Spinal cord (tissue), 9 donors: ENCODE measurements at regions not wholly inside any gene's neighbourhood (a gene's known extent, or its start where the extent isn't known, plus 50 kb on each side); places are given as distances from the start of the nearest gene placed in this dataset.

Experiments
- DNase-seq, 6 donors: peaks; one replicate each; pipeline versions ENCODE4 v3.0.0 to v3.0.0-alpha.2; 2013 to 2015; ENCODE audit warnings: low spot score in 6 of 6, low read depth in 4 of 6
- H3K27ac ChIP-seq: one replicate; pipeline ENCODE4 v1.5.1; 2013; ENCODE audit warnings: low read depth, low read length, control low read depth
- H3K27me3 ChIP-seq: one replicate; pipeline ENCODE4 v1.6.1; 2013; ENCODE audit warnings: low read length; ENCODE audit not compliant: control insufficient read depth, insufficient read depth
- H3K36me3 ChIP-seq: one replicate; pipeline ENCODE4 v1.6.1; 2013; ENCODE audit warnings: low read length; ENCODE audit not compliant: control insufficient read depth, insufficient read depth
- H3K4me1 ChIP-seq: one replicate; pipeline ENCODE4 v1.6.1; 2013; ENCODE audit warnings: low read length; ENCODE audit not compliant: control insufficient read depth, insufficient read depth
- H3K4me3 ChIP-seq: one replicate; pipeline ENCODE4 v1.5.1; 2013; ENCODE audit warnings: low read depth, low read length, control low read depth
- H3K9me3 ChIP-seq: one replicate; pipeline ENCODE4 v1.6.1; 2013; ENCODE audit warnings: low read length; ENCODE audit not compliant: control insufficient read depth, insufficient read depth
- WGBS: methylation state at CpG from one replicate; pipeline ENCODE4 v1.1.5; 2013; ENCODE audit warnings: missing lambda C conversion rate; ENCODE audit not compliant: insufficient coverage; 5-methylcytosine and 5-hydroxymethylcytosine counted together
- donor health status: healthy.

- no peak overlapping the region for H3K4me3 ChIP-seq
- no peak for DNase-seq
- H3K9me3 ChIP-seq = no peaks in the 10 kb centered on the region
- no peaks in the 10 kb centered on the region for H3K4me1 ChIP-seq
- no peak overlapping the region for H3K27ac ChIP-seq
- H3K27me3 ChIP-seq = no peaks in the 10 kb centered on the region
- WGBS = no CpG with 5 or more reads among the region's 2 CpGs
- no peaks in the 10 kb centered on the region for H3K36me3 ChIP-seq
These were observed 647.7 kb downstream of the KCNT2 start for GRCh38 chr1:195960580-195960979.

- Histone ChIP-seq H3K4me3 (no peak overlapping the region), H3K9me3 (no peaks in the 10 kb centered on the region), H3K4me1 (no peaks in the 10 kb centered on the region), H3K36me3 (no peaks in the 10 kb centered on the region), H3K27ac (no peak overlapping the region), H3K27me3 (no peaks in the 10 kb centered on the region)
- DNase-seq = no peak
- WGBS = no CpG with 5 or more reads among the region's 4 CpGs
These were observed 650.1 kb downstream of the KCNT2 start for GRCh38 chr1:195958131-195958530.

GRCh38 chr1:195956845-195957244 lies 651.4 kb downstream of the KCNT2 start:
- 50% methylated on average over 1 of the region's 3 CpGs for WGBS
- no peaks in the 10 kb centered on the region for H3K4me1 ChIP-seq
- no peaks in the 10 kb centered on the region for H3K27me3 ChIP-seq
- no peak overlapping the region for H3K27ac ChIP-seq
- DNase-seq = no peak
- no peak overlapping the region for H3K4me3 ChIP-seq
- no peaks in the 10 kb centered on the region for H3K9me3 ChIP-seq
- no peaks in the 10 kb centered on the region for H3K36me3 ChIP-seq

GRCh38 chr1:195954848-195955247 lies 653.4 kb downstream of the KCNT2 start:
- H3K27me3 ChIP-seq = no peaks in the 10 kb centered on the region
- no peak overlapping the region for H3K27ac ChIP-seq
- no peak for DNase-seq
- no peaks in the 10 kb centered on the region for H3K4me1 ChIP-seq
- no peaks in the 10 kb centered on the region for H3K9me3 ChIP-seq
- H3K36me3 ChIP-seq = no peaks in the 10 kb centered on the region
- WGBS = 97% methylated on average over 3 of the region's 6 CpGs
- no peak overlapping the region for H3K4me3 ChIP-seq

GRCh38 chr1:195951313-195951712 lies 656.9 kb downstream of the KCNT2 start:
- H3K36me3 ChIP-seq = no peaks in the 10 kb centered on the region
- no peak overlapping the region for H3K27ac ChIP-seq
- H3K9me3 ChIP-seq = no peaks in the 10 kb centered on the region
- no peaks in the 10 kb centered on the region for H3K27me3 ChIP-seq
- 88% methylated on average over 1 of the region's 2 CpGs for WGBS
- H3K4me1 ChIP-seq = no peaks in the 10 kb centered on the region
- no peak overlapping the region for H3K4me3 ChIP-seq
- DNase-seq = no peak

- H3K4me3 ChIP-seq = no peak overlapping the region
- H3K27ac ChIP-seq = no peak overlapping the region
- H3K36me3 ChIP-seq = no peaks in the 10 kb centered on the region
- no peak for DNase-seq
- H3K9me3 ChIP-seq = no peaks in the 10 kb centered on the region
- H3K27me3 ChIP-seq = no peaks in the 10 kb centered on the region
- H3K4me1 ChIP-seq = no peaks in the 10 kb centered on the region
- 94% methylated on average over 22 of the region's 22 CpGs for WGBS
These were observed 659.9 kb downstream of the KCNT2 start for GRCh38 chr1:195948123-195948895.

GRCh38 chr1:195946500-195946899 lies 661.7 kb downstream of the KCNT2 start:
- WGBS = 90% methylated on average over 3 of the region's 4 CpGs
- Histone ChIP-seq H3K27me3 (no peaks in the 10 kb centered on the region), H3K4me3 (no peak overlapping the region), H3K36me3 (no peaks in the 10 kb centered on the region), H3K27ac (no peak overlapping the region), H3K9me3 (no peaks in the 10 kb centered on the region), H3K4me1 (no peaks in the 10 kb centered on the region)
- no peak for DNase-seq

GRCh38 chr1:195941795-195942194 lies 666.4 kb downstream of the KCNT2 start:
- Histone ChIP-seq H3K4me1 (no peaks in the 10 kb centered on the region), H3K27me3 (no peaks in the 10 kb centered on the region), H3K4me3 (no peak overlapping the region), H3K36me3 (no peaks in the 10 kb centered on the region), H3K27ac (no peak overlapping the region), H3K9me3 (no peaks in the 10 kb centered on the region)
- 75% methylated on average over 1 of the region's 1 CpG for WGBS
- DNase-seq = peak in 1 of 6 donors; percentile 11

- Histone ChIP-seq H3K4me1 (no peaks in the 10 kb centered on the region), H3K4me3 (no peak overlapping the region), H3K36me3 (no peaks in the 10 kb centered on the region), H3K9me3 (no peaks in the 10 kb centered on the region), H3K27ac (no peak overlapping the region), H3K27me3 (no peaks in the 10 kb centered on the region)
- WGBS = no CpG with 5 or more reads among the region's 1 CpG
- no peak for DNase-seq
These were observed 666.9 kb downstream of the KCNT2 start for GRCh38 chr1:195941314-195941713.

- WGBS = no CpG with 5 or more reads among the region's 3 CpGs
- no peaks in the 10 kb centered on the region for H3K9me3 ChIP-seq
- H3K4me3 ChIP-seq = no peak overlapping the region
- H3K27ac ChIP-seq = no peak overlapping the region
- DNase-seq = no peak
- no peaks in the 10 kb centered on the region for H3K36me3 ChIP-seq
- no peaks in the 10 kb centered on the region for H3K4me1 ChIP-seq
- H3K27me3 ChIP-seq = no peaks in the 10 kb centered on the region
These were observed 668.4 kb downstream of the KCNT2 start for GRCh38 chr1:195939844-195940243.
